C4-2B (cell line): ENCODE measurements at regions not wholly inside any gene's neighbourhood (a gene's known extent, or its start where the extent isn't known, plus 50 kb on each side); places are given as distances from the start of the nearest gene placed in this dataset.

Source experiments
- CTCF ChIP-seq: fragments of 450-650 bp; conservative IDR thresholded peaks from 2 replicates; pipeline ENCODE4 v1.5.1; 2017; ENCODE audit warnings: mild to moderate bottlenecking
- ZFX ChIP-seq: fragments of 450-650 bp; IDR thresholded peaks from 2 replicates; pipeline ENCODE4 v1.6.1; 2017

- TF ChIP-seq CTCF, result no peak
- no peak for TF ChIP-seq ZFX
Measured at GRCh38 chr12:24244231-24244630, 294.8 kb upstream of the SOX5 start.
